ENCODE measurements at regions not wholly inside any gene's neighbourhood (a gene's known extent, or its start where the extent isn't known, plus 50 kb on each side); places are given as distances from the start of the nearest gene placed in this dataset.

DNA sequence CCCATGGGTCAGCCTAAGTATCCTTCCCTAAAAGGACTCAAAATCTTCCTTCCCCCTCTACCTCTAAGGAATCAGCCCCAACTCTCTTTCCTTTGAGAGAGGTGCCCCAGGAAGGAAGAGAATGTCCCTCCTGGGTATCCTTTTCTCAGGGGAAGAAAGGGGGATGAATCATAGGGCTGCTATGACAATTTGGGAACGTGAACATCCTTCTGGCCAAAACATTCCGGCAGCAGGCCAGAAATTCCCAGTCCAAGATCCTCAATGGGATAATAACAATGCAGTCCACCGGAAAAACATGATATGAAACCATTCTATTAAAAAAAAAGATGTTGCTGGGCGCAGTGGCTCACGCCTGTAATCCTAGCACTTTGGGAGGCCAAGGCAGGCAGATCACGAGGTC lies 50.8 kb upstream of the CACNA2D3 start:
- Mint-ChIP-seq H3K27me3 (peaks cover 2% of the 10 kb centered on the region), H3K27ac (no peak overlapping the region), H3K4me1 (no peaks in the 10 kb centered on the region), H3K4me3 (no peak overlapping the region), H3K9me3 (peaks cover 12% of the 10 kb centered on the region), H3K36me3 (ENCODE audit: low read depth) (no peaks in the 10 kb centered on the region)
- no peak for DNase-seq
- POLR2A ChIA-PET: no interaction called here
- CTCF ChIA-PET: no interaction called here

- no peak overlapping the region for H3K4me3 Mint-ChIP-seq
- H3K4me1 Mint-ChIP-seq: no peaks in the 10 kb centered on the region
- no peaks in the 10 kb centered on the region for H3K27me3 Mint-ChIP-seq
- H3K27ac Mint-ChIP-seq: no peak overlapping the region
- POLR2A ChIA-PET: no interaction called here
- CTCF ChIA-PET: interaction anchor here (1.4 kb wide), 1 partner anchor 9 kb away, joined by 3 read pairs; no protein-coding TSS in a partner anchor
- H3K9me3 Mint-ChIP-seq: peaks cover 12% of the 10 kb centered on the region
- H3K36me3 Mint-ChIP-seq (ENCODE audit: low read depth): no peaks in the 10 kb centered on the region
- no peak for DNase-seq
Measured at GRCh38 chr3:54069961-54070360, 52.4 kb upstream of the CACNA2D3 start.

GRCh38 chr3:54067055-54067698 lies 55.2 kb upstream of the CACNA2D3 start:
- no peak overlapping the region for H3K27ac Mint-ChIP-seq
- DNase-seq: no peak
- no peaks in the 10 kb centered on the region for H3K27me3 Mint-ChIP-seq
- no peak overlapping the region for H3K4me3 Mint-ChIP-seq
- H3K36me3 Mint-ChIP-seq (ENCODE audit: low read depth): no peaks in the 10 kb centered on the region
- peaks cover 12% of the 10 kb centered on the region for H3K9me3 Mint-ChIP-seq
- ChIA-PET CTCF (no interaction called here), POLR2A (no interaction called here)
- H3K4me1 Mint-ChIP-seq: no peaks in the 10 kb centered on the region

GRCh38 chr3:54066253-54066652 lies 56.1 kb upstream of the CACNA2D3 start:
- H3K9me3 Mint-ChIP-seq: peaks cover 12% of the 10 kb centered on the region
- H3K36me3 Mint-ChIP-seq (ENCODE audit: low read depth): no peaks in the 10 kb centered on the region
- H3K4me1 Mint-ChIP-seq: no peaks in the 10 kb centered on the region
- CTCF ChIA-PET: no interaction called here
- H3K27ac Mint-ChIP-seq: no peak overlapping the region
- DNase-seq: no peak
- POLR2A ChIA-PET: no interaction called here
- H3K27me3 Mint-ChIP-seq: no peaks in the 10 kb centered on the region
- no peak overlapping the region for H3K4me3 Mint-ChIP-seq

GRCh38 chr3:54065586-54065985 lies 56.8 kb upstream of the CACNA2D3 start:
- ChIA-PET POLR2A (no interaction called here), CTCF (no interaction called here)
- DNase-seq: no peak
- Mint-ChIP-seq H3K4me1 (no peaks in the 10 kb centered on the region), H3K4me3 (no peak overlapping the region), H3K27me3 (no peaks in the 10 kb centered on the region), H3K27ac (no peak overlapping the region), H3K9me3 (peaks cover 6% of the 10 kb centered on the region), H3K36me3 (ENCODE audit: low read depth) (no peaks in the 10 kb centered on the region)

DNA sequence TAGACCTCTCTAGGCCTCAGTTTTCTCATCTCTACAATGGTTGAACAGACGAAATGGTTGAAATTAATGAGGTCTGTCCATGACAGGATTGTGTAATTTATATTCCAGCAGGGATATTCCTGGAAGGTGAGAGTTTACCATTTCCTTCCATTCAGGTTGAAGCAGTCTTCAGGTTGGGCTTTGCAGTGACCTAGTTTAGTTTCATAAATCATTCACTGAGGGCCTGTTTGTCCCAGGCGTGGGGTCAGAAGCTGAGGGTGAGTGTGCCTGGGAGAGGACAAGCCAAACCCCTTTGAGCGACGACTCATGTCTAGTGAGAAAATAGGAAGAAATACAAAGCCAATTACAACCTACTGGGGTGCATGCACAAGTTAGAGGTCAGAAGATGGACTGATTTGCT lies 57.2 kb upstream of the CACNA2D3 start:
- H3K9me3 Mint-ChIP-seq: peaks cover 2% of the 10 kb centered on the region
- H3K27ac Mint-ChIP-seq: no peak overlapping the region
- no peaks in the 10 kb centered on the region for H3K36me3 Mint-ChIP-seq (ENCODE audit: low read depth)
- H3K4me3 Mint-ChIP-seq: no peak overlapping the region
- H3K27me3 Mint-ChIP-seq: no peaks in the 10 kb centered on the region
- ChIA-PET CTCF (no interaction called here), POLR2A (no interaction called here)
- no peaks in the 10 kb centered on the region for H3K4me1 Mint-ChIP-seq
- DNase-seq: no peak

GRCh38 chr3:54064486-54064885 lies 57.9 kb upstream of the CACNA2D3 start:
- H3K9me3 Mint-ChIP-seq: no peaks in the 10 kb centered on the region
- ChIA-PET CTCF (no interaction called here), POLR2A (no interaction called here)
- H3K27me3 Mint-ChIP-seq: no peaks in the 10 kb centered on the region
- no peak for DNase-seq
- H3K4me1 Mint-ChIP-seq: no peaks in the 10 kb centered on the region
- H3K4me3 Mint-ChIP-seq: no peak overlapping the region
- no peaks in the 10 kb centered on the region for H3K36me3 Mint-ChIP-seq (ENCODE audit: low read depth)
- no peak overlapping the region for H3K27ac Mint-ChIP-seq

DNA sequence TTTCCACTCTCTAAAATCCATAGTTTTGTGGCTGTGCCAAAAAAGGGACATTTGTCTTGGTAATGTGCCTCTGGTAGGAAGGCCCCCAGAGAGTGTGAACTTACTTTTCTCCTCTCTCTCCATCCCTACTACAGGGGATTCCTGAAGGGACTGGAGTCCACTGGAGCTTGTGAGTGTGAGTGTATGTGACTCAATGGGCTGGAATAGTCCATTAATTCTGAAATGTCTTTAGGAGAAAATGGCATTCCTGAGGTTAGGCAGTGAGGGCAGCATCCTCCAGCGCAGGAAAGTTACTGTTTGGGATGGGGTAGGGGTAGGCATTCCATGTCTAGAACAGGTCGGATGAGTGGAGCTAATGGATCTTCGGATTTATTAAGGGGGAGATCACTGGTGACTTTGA lies 59.8 kb upstream of the CACNA2D3 start:
- no peak overlapping the region for H3K4me3 Mint-ChIP-seq
- no peaks in the 10 kb centered on the region for H3K4me1 Mint-ChIP-seq
- DNase-seq: no peak
- ChIA-PET POLR2A (no interaction called here), CTCF (no interaction called here)
- no peaks in the 10 kb centered on the region for H3K36me3 Mint-ChIP-seq (ENCODE audit: low read depth)
- no peak overlapping the region for H3K27ac Mint-ChIP-seq
- H3K9me3 Mint-ChIP-seq: no peaks in the 10 kb centered on the region
- H3K27me3 Mint-ChIP-seq: no peaks in the 10 kb centered on the region

GRCh38 chr3:54056521-54056920 lies 65.8 kb upstream of the CACNA2D3 start:
- Mint-ChIP-seq H3K27ac (no peak overlapping the region), H3K9me3 (no peaks in the 10 kb centered on the region), H3K27me3 (peaks cover 6% of the 10 kb centered on the region), H3K36me3 (ENCODE audit: low read depth) (no peaks in the 10 kb centered on the region), H3K4me3 (no peak overlapping the region), H3K4me1 (no peaks in the 10 kb centered on the region)
- DNase-seq: no peak
- ChIA-PET POLR2A (no interaction called here), CTCF (no interaction called here)

- Mint-ChIP-seq H3K4me1 (no peaks in the 10 kb centered on the region), H3K27me3 (peaks cover 8% of the 10 kb centered on the region), H3K27ac (no peak overlapping the region), H3K9me3 (no peaks in the 10 kb centered on the region), H3K36me3 (ENCODE audit: low read depth) (no peaks in the 10 kb centered on the region), H3K4me3 (no peak overlapping the region)
- no peak for DNase-seq
- ChIA-PET POLR2A (no interaction called here), CTCF (no interaction called here)
Measured at GRCh38 chr3:54053882-54054281, 68.5 kb upstream of the CACNA2D3 start.

DNA sequence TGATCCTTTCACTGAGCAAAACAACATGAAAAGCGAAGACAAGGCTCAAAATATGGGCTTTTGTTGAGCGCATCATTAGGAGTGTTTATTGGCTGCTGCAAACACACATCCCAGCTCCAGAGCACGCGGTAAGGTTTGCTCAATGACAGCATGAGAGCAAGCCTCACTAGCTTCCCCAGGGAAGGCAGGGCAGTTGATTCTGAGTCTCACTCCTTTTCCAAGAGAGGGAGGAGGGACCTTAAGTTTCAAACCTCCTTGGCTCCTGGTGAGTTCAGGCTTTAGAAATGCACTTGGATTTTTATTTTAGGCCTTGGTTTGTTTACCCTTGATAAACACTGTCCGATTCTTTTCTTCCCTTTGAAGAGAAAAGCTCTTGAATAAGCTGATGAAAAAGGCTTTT lies 69.1 kb upstream of the CACNA2D3 start:
- CTCF ChIA-PET: no interaction called here
- peaks cover 8% of the 10 kb centered on the region for H3K27me3 Mint-ChIP-seq
- no peaks in the 10 kb centered on the region for H3K36me3 Mint-ChIP-seq (ENCODE audit: low read depth)
- H3K27ac Mint-ChIP-seq: no peak overlapping the region
- H3K4me1 Mint-ChIP-seq: no peaks in the 10 kb centered on the region
- H3K9me3 Mint-ChIP-seq: no peaks in the 10 kb centered on the region
- DNase-seq: no peak
- POLR2A ChIA-PET: no interaction called here
- no peak overlapping the region for H3K4me3 Mint-ChIP-seq

DNA sequence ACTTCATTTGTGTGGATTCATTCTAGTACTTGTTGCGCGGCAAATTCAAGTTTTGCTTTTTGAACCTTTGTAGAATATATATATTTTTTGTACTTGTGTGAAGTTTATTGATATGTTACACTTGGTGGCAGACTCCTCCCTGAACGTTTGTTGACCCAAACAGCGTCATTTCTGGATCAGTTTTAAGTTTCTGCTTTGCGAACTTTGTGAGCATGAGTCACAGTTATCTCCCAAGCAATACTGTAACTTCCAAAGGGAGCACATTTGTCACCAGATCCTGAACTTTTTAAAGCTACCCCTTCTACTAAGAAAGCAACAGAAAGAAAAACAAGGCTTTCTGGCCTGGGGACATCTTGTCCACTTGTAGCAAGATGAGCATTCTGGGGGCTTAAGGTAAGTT lies 74.8 kb upstream of the CACNA2D3 start:
- CTCF ChIA-PET: no interaction called here
- H3K9me3 Mint-ChIP-seq: no peaks in the 10 kb centered on the region

GRCh38 chr3:54046641-54047214 lies 75.6 kb upstream of the CACNA2D3 start:
- DNase-seq: no peak
- CTCF ChIA-PET: no interaction called here
- POLR2A ChIA-PET: no interaction called here
- Mint-ChIP-seq H3K27ac (no peak overlapping the region), H3K36me3 (ENCODE audit: low read depth) (no peaks in the 10 kb centered on the region), H3K9me3 (no peaks in the 10 kb centered on the region), H3K4me3 (no peak overlapping the region), H3K27me3 (peaks cover 2% of the 10 kb centered on the region), H3K4me1 (no peaks in the 10 kb centered on the region)

More for the DNA sequence above, 74.8 kb upstream of the CACNA2D3 start:
- Mint-ChIP-seq H3K27ac (no peak overlapping the region), H3K4me3 (no peak overlapping the region), H3K36me3 (ENCODE audit: low read depth) (no peaks in the 10 kb centered on the region), H3K27me3 (peaks cover 2% of the 10 kb centered on the region), H3K4me1 (no peaks in the 10 kb centered on the region)
- no peak for DNase-seq
- POLR2A ChIA-PET: no interaction called here

GRCh38 chr3:54045061-54045815 lies 77.1 kb upstream of the CACNA2D3 start:
- peaks cover 2% of the 10 kb centered on the region for H3K27me3 Mint-ChIP-seq
- no peak overlapping the region for H3K27ac Mint-ChIP-seq
- POLR2A ChIA-PET: no interaction called here
- no peaks in the 10 kb centered on the region for H3K9me3 Mint-ChIP-seq
- no peak for DNase-seq
- CTCF ChIA-PET: no interaction called here
- H3K36me3 Mint-ChIP-seq (ENCODE audit: low read depth): no peaks in the 10 kb centered on the region
- no peaks in the 10 kb centered on the region for H3K4me1 Mint-ChIP-seq
- H3K4me3 Mint-ChIP-seq: no peak overlapping the region
